ENCODE measurements at regions not wholly inside any gene's neighbourhood (a gene's known extent, or its start where the extent isn't known, plus 50 kb on each side); places are given as distances from the start of the nearest gene placed in this dataset.

GRCh38 chr1:213669964-213670691 is 317.6 kb upstream of the PROX1 start:
- TF ChIP-seq ZC3H10 (CRISPR knock-in tag; IDR thresholded peaks at IDR 0.05), result no peak
- TF ChIP-seq ZFP30 (CRISPR knock-in tag; IDR thresholded peaks at IDR 0.05), result no peak
- TF ChIP-seq TOX (CRISPR knock-in tag; IDR thresholded peaks at IDR 0.05; ENCODE audit: borderline replicate concordance), result no peak
- TF ChIP-seq PPARA (CRISPR knock-in tag; IDR thresholded peaks at IDR 0.05; ENCODE audit: borderline replicate concordance), result no peak
- no peak for TF ChIP-seq ARNTL (CRISPR knock-in tag; IDR thresholded peaks at IDR 0.05; ENCODE audit: borderline replicate concordance, low read depth)
- no peak for TF ChIP-seq PATZ1 (CRISPR knock-in tag; IDR thresholded peaks at IDR 0.05; ENCODE audit: borderline replicate concordance)
- no peak for TF ChIP-seq POU6F1 (CRISPR knock-in tag; IDR thresholded peaks at IDR 0.05; ENCODE audit: borderline replicate concordance, low read depth)
- no peak for TF ChIP-seq TCF4 (CRISPR knock-in tag; IDR thresholded peaks at IDR 0.05; ENCODE audit: borderline replicate concordance)
- TF ChIP-seq RARB (CRISPR knock-in tag; IDR thresholded peaks at IDR 0.05), result no peak

Measured in SK-N-SH treated with all-trans-retinoic acid at 6 μM for 48 hours (cell line).